Head of caudate nucleus (tissue), 42 donors: ENCODE measurements at regions not wholly inside any gene's neighbourhood (a gene's known extent, or its start where the extent isn't known, plus 50 kb on each side); places are given as distances from the start of the nearest gene placed in this dataset.

Source experiments
- DNase-seq, 42 donors: peaks; one replicate each; pipeline versions ENCODE4 v3.0.0 to v3.0.0-alpha.2; 2020 to 2021; ENCODE audit warnings: mixed read lengths in 7 of 42
- intact Hi-C: fragments of 100-400 bp; cut with DNase I; formaldehyde crosslinking; loops from one replicate; pipeline ENCODE4 v1.15.0; 2022

DNA sequence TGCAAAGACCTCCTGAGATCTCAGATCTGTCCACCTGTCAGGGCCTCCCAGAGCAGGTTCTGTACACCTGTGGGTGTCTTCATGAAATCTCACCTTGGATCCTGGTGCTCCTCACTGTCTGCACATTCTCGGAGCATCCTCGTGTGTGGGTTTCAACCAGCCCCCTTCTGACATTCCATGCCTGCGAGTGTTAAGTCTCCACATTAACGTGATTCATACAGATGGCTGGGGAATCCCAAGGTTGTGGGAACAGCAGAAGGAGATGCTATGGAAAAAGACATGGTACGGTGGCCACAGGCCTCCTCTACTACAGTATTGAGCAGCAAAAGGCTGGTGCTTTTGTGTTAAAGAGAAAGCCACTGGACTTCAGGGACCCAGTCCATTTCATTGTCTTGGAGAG is 556.5 kb downstream of the DHX35 start:
- no peak for DNase-seq
- intact Hi-C loops = no loop called here

DNA sequence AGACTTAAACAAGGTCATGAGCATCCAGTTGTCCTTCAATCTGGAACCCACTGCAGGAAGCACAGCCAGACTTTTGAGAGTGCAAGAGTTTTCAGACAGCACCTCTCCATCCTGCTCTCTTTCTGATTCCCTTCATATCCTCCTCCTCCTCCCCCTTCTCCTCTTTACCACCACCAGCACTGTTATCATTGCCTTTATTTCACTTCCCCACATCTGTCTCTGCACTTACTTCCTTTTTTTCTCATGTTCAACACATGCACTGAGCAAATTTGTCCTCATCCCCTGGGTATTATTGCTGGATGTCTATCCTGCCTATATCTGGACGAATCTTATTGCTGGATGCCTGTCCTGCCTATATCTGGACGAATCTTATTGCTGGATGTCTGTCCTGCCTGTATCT is 554.8 kb downstream of the DHX35 start:
- no peak for DNase-seq
- intact Hi-C loops = no loop called here

- no peak for DNase-seq
- intact Hi-C loops = no loop called here
These were observed 542.6 kb downstream of the DHX35 start for GRCh38 chr20:39504710-39505094.

DNA sequence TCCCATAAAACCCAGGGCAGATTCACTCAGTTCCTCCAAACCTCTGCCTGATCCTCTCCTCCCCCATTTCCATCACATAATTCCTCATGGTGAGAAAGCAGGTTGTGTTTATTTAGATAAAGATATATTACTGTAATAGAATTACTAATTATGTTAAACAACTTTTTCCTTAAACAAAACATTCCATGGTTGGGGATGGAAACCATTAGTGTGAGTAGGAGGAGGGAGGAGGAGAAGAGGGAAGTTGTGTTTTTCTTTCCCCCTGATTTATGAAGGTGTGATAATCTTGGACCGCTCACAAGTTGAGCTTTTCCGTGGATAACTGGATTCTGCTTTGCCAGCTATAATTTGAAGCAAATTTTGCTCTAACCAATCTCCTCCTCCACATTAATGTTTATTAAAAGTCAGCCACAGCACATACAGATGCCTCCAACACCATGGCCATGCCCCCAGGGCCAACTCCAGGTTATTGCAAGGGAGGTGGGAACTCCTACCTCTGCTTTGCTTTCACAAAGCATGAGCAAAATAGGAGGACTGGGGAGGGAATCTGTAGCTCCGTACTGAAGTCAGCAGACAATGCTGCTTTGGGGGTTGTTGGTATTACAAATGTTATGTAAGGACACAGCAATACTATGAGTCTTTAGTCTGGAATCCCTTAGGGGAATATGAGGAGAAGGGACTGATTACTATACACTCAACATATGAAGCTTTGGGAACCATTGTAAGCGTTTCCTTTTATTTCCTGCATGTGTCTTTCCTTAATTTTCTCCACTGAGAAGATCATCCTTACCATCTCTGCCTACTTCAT is 542.0 kb downstream of the DHX35 start:
- DNase-seq = no peak
- intact Hi-C loops = no loop called here

DNA sequence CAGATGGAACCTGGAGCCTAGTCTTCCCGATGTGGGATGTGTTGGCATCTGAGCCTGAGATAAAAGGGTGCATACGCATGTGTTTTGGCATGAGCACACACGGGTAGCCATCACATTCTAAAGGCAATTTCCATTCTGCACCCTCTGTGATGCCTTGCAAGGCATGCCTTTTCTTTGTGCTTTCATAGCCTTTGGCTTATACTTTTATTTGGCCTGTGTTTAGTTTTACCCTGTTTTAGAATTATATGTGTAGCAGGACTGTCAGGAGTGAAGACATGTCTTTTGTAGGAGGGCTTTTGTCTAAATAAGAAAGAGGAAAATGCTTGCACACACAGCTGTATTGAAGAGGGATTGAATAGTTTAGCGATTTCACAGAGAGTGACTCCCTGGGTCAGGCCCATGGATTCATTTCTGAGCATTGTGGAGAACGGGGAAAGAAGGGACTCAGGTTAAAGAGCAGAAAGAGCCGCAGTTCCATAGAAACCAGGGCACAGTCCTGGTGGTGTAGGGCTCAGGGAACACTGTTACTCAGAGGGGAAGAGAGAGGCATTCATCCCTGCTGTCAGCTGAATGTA is 530.2 kb downstream of the DHX35 start:
- DNase-seq = no peak
- intact Hi-C loops = no loop called here

- intact Hi-C loops = no loop called here
- DNase-seq = no peak
These were observed 529.6 kb downstream of the DHX35 start for GRCh38 chr20:39491711-39492110.

GRCh38 chr20:39489986-39490560 is 527.9 kb downstream of the DHX35 start:
- no peak for DNase-seq
- intact Hi-C loops = no loop called here

GRCh38 chr20:39480276-39481043 is 518.3 kb downstream of the DHX35 start:
- intact Hi-C loops = no loop called here
- no peak for DNase-seq

DNA sequence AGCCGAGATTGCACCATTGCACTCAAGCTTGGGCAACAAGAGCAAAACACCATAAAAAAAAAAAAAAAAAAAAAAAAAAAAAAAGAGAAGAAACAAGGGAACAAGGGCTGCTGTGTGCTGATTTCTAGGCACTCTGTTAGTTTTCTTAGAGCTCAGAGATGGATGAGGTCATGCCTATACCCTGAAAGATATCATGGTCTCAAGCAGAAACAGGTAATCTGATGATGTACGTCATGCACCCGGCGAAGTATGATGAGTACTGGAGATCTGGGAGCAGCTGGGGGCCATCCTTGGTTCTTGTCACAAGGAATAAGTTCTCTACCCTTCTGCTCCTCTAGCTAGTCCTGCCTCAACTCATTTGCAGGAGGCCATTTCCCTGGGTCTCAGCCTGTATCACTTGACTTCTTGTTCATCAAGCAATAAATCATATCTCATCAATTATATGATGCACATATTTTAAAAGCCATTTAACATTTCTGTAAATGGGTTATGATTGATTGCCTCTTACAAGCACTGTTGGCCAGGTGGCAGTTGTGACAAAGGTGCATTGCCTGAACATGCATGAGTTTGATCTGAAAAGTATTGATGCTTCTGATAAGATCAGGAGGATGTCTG is 517.2 kb downstream of the DHX35 start:
- intact Hi-C loops = no loop called here
- DNase-seq = no peak

- no peak for DNase-seq
- intact Hi-C loops = no loop called here
These were observed 512.7 kb downstream of the DHX35 start for GRCh38 chr20:39474879-39475278.

DNA sequence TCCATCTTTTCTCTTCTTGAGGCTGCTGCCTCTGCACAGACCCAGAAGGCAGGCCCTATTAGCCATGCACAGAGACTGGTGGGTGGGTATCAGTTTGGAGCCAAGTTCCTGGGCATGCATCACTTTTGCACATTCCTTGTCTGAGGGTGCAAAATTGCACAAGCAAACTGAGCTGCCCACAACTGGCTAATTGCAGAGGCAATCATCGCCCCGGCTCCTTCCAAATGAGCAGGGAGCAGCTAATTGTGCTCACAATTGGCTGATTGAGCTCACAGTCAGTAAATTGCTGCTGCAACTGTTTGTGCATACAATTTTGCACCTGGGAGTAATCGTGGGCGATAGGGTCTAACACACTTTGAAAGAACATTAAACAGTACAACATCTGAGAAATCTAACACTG is 511.4 kb downstream of the DHX35 start:
- intact Hi-C loops = no loop called here
- DNase-seq = no peak

DNA sequence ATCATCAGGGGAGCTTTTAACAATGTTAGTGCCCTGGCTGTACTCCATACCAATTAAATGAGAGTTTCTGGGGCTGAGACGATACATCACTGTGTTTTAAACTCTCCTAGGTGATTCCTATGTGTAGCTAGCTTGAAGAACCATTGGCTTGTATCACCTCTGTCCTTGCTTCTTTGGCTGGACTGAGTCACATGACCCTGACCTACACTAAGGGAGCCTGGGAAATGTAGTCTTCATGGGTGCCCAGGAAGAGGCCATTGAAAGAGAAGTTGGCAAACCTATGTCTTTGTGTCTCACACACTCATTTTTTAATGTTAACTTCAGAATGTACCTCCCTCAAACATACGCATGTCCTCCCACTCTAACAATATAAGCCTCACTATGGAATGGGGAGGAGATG is 506.6 kb downstream of the DHX35 start:
- intact Hi-C loops = no loop called here

DNA sequence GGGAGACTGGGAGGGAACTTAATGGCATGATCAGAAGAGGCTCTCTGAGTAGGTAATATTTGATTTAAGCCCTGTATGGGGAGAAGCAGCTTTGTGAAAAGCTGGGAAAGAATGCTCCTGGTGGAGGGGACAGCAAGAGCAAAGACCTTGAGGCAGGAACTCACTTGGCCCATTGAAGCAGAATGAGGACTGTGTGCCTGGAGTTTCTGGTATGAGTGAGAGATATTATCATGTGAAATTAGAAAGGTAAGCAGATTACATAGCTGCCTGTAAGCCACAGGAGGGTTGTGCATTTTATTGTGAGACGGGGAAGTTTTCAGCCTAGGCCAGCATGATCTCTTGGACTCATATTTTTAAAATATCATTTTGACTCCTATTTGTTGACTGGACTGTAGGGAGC is 502.1 kb downstream of the DHX35 start:
- intact Hi-C loops = no loop called here
- no peak for DNase-seq

More for the DNA sequence above, 506.6 kb downstream of the DHX35 start:
- no peak for DNase-seq

DNA sequence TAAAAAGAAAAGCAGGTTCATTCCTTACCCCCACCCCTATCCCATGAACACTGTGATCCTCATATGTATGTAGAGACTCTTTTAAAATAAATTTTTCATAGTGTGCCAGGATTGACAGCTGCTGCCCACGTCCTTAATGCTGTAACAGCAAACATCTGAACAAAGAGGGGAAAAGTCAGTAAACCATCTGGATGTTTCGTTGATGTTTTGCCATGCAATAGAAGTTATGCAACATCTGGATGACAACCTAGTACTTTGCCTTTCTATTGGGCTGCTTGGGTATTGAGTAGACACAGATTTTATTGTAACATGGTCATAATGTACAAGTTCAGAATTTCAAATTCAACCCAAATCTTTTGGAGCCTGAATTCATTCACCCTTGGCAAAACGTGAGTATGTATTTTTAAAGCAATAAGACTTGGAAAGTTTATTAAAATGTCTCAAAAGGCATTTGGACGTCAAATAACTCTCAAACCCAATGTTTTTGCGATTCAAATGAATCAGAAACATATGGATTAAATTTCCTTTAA is 500.3 kb downstream of the DHX35 start:
- no peak for DNase-seq
- intact Hi-C loops = no loop called here

DNA sequence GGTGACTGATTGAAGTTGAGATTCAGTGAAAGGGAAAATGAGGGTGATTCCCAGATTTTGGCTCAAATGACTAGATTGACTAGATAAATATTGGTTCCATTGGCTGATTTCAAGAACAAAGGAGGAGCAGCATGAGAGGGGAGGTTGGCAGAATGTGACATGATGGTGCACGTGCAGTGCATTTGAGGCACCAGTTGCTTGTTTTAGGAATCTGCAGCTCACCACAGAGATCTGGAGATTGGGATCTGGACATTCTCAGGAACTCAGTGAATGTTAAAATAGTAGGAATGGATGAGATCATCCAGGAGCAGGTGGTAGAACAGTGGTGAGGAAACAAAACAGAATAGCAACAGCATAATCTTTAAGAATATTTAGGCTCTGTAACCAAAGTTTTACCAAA is 496.3 kb downstream of the DHX35 start:
- DNase-seq = no peak
- intact Hi-C loops = no loop called here

GRCh38 chr20:39453890-39454289 is 491.7 kb downstream of the DHX35 start:
- DNase-seq = peak; percentile 7 to 86 (median 44)
- intact Hi-C loops = no loop called here

- intact Hi-C loops = no loop called here
- DNase-seq = no peak
These were observed 490.6 kb downstream of the DHX35 start for GRCh38 chr20:39452583-39453340.

GRCh38 chr20:39451386-39451785 is 489.2 kb downstream of the DHX35 start:
- DNase-seq = no peak

GRCh38 chr20:39446397-39446796 is 484.3 kb downstream of the DHX35 start:
- intact Hi-C loops = no loop called here
- DNase-seq = no peak

More at GRCh38 chr20:39451386-39451785, 489.2 kb downstream of the DHX35 start:
- intact Hi-C loops = no loop called here
